NCI-H1930 (cell line): ENCODE measurements at regions not wholly inside any gene's neighbourhood (a gene's known extent, or its start where the extent isn't known, plus 50 kb on each side); places are given as distances from the start of the nearest gene placed in this dataset.

Source experiments
- DNase-seq, 2 experiments: peaks; one replicate each; lab custom pipeline; 2025; lab: John Stamatoyannopoulos, UW

GRCh38 chr2:71936076-71937030 lies 211.3 kb downstream of the CYP26B1 start:
- no peak for DNase-seq

GRCh38 chr2:71935262-71935848 lies 212.3 kb downstream of the CYP26B1 start:
- no peak for DNase-seq

GRCh38 chr2:71934595-71935261 lies 212.9 kb downstream of the CYP26B1 start:
- no peak for DNase-seq

GRCh38 chr2:71934320-71934593 lies 213.4 kb downstream of the CYP26B1 start:
- DNase-seq: no peak

GRCh38 chr2:71933467-71934319 lies 214.0 kb downstream of the CYP26B1 start:
- DNase-seq: peak in 1 of 2 experiments; percentile 20

- DNase-seq: no peak
Observed at GRCh38 chr2:71932780-71933466, 214.7 kb downstream of the CYP26B1 start.

GRCh38 chr2:71932037-71932779 lies 215.5 kb downstream of the CYP26B1 start:
- no peak for DNase-seq

- DNase-seq: no peak
Observed at GRCh38 chr2:71930049-71930681, 217.5 kb downstream of the CYP26B1 start.

- DNase-seq: no peak
Observed at GRCh38 chr2:71929482-71929772, 218.2 kb downstream of the CYP26B1 start.

GRCh38 chr2:71928734-71929481 lies 218.8 kb downstream of the CYP26B1 start:
- DNase-seq: no peak

- DNase-seq: no peak
Observed at GRCh38 chr2:71927757-71928715, 219.6 kb downstream of the CYP26B1 start.

GRCh38 chr2:71926876-71927756 lies 220.5 kb downstream of the CYP26B1 start:
- no peak for DNase-seq

GRCh38 chr2:71926089-71926447 lies 221.6 kb downstream of the CYP26B1 start:
- DNase-seq: no peak

- no peak for DNase-seq
Observed at GRCh38 chr2:71925268-71926088, 222.2 kb downstream of the CYP26B1 start.

- DNase-seq: peak; percentile 37 to 57
Observed at GRCh38 chr2:71923887-71924533, 223.7 kb downstream of the CYP26B1 start.

GRCh38 chr2:71923143-71923525 lies 224.5 kb downstream of the CYP26B1 start:
- no peak for DNase-seq
